ENCODE measurements at regions not wholly inside any gene's neighbourhood (a gene's known extent, or its start where the extent isn't known, plus 50 kb on each side); places are given as distances from the start of the nearest gene placed in this dataset.
A peak's percentile ranks its signal among the peaks of the same experiment; 100 is the strongest.

GRCh38 chr15:57823325-57823882, 116.9 kb downstream of the POLR2M start:
- no peak for DNase-seq (ENCODE audit: low read depth)

- no peak for DNase-seq (ENCODE audit: low read depth)
These were observed 117.7 kb downstream of the POLR2M start for GRCh38 chr15:57824186-57824585.

GRCh38 chr15:57827021-57827420, 120.5 kb downstream of the POLR2M start:
- peak; percentile 78 for DNase-seq (ENCODE audit: low read depth)

- DNase-seq (ENCODE audit: low read depth): peak; percentile 36
These were observed 121.5 kb downstream of the POLR2M start for GRCh38 chr15:57827971-57828370.

GRCh38 chr15:57832183-57832582, 125.7 kb downstream of the POLR2M start:
- no peak for DNase-seq (ENCODE audit: low read depth)

GRCh38 chr15:57835119-57835518, 128.6 kb downstream of the POLR2M start:
- no peak for DNase-seq (ENCODE audit: low read depth)

- DNase-seq (ENCODE audit: low read depth): peak; percentile 22
These were observed 142.8 kb downstream of the POLR2M start for GRCh38 chr15:57849317-57849716.

- DNase-seq (ENCODE audit: low read depth): no peak
These were observed 148.0 kb downstream of the POLR2M start for GRCh38 chr15:57854531-57854930.

- DNase-seq (ENCODE audit: low read depth): peak; percentile 83
These were observed 151.4 kb downstream of the POLR2M start for GRCh38 chr15:57857871-57858270.

- DNase-seq (ENCODE audit: low read depth): no peak
These were observed 152.7 kb downstream of the POLR2M start for GRCh38 chr15:57859130-57859685.

- peak; percentile 80 for DNase-seq (ENCODE audit: low read depth)
These were observed 154.6 kb downstream of the POLR2M start for GRCh38 chr15:57861034-57861638.

GRCh38 chr15:57861815-57862586, 155.5 kb downstream of the POLR2M start:
- peak; percentile 76 for DNase-seq (ENCODE audit: low read depth)

GRCh38 chr15:57862761-57863160, 156.2 kb downstream of the POLR2M start:
- DNase-seq (ENCODE audit: low read depth): no peak

GRCh38 chr15:57865294-57865693, 158.8 kb downstream of the POLR2M start:
- no peak for DNase-seq (ENCODE audit: low read depth)

GRCh38 chr15:57866149-57866736, 159.7 kb downstream of the POLR2M start:
- DNase-seq (ENCODE audit: low read depth): peak; percentile 76

- DNase-seq (ENCODE audit: low read depth): no peak
These were observed 161.7 kb downstream of the POLR2M start for GRCh38 chr15:57867970-57868798.

- no peak for DNase-seq (ENCODE audit: low read depth)
These were observed 164.2 kb downstream of the POLR2M start for GRCh38 chr15:57870667-57871066.

- no peak for DNase-seq (ENCODE audit: low read depth)
These were observed 165.9 kb downstream of the POLR2M start for GRCh38 chr15:57872281-57873030.

- DNase-seq (ENCODE audit: low read depth): peak; percentile 22
These were observed 167.2 kb downstream of the POLR2M start for GRCh38 chr15:57873564-57874209.

GRCh38 chr15:57875347-57875746, 168.8 kb downstream of the POLR2M start:
- DNase-seq (ENCODE audit: low read depth): no peak

Measured in myocyte (in vitro differentiated cells).